Spleen (tissue), 11 donors: ENCODE measurements at regions not wholly inside any gene's neighbourhood (a gene's known extent, or its start where the extent isn't known, plus 50 kb on each side); places are given as distances from the start of the nearest gene placed in this dataset.

Experiments
- DNase-seq: peaks from one replicate; pipeline ENCODE4 v3.0.0-alpha.2; 2020
- H3K27ac ChIP-seq, 8 donors: fragments of 200-600 bp; sonication (generic) in 7 of 8; 1 replicate in 4 of 8; 2 replicates in 4 of 8; pipeline versions ENCODE4 v1.5.0 to v1.8.0; 2016 to 2021; ENCODE audit warnings: inconsistent platforms in 4 of 8, mild to moderate bottlenecking in 4 of 8, moderate library complexity in 1 of 8
- H3K27me3 ChIP-seq, 7 donors: fragments of 200-600 bp; sonication (generic) in 6 of 7; replicated peaks in 1 of 7; 1 replicate in 4 of 7; 2 replicates in 3 of 7; pipeline versions ENCODE4 v1.5.0 to v1.8.0; 2016 to 2021; ENCODE audit warnings: inconsistent platforms in 3 of 7, mild to moderate bottlenecking in 1 of 7
- H3K36me3 ChIP-seq, 6 donors: fragments of 200-600 bp; sonication (generic) in 5 of 6; 1 replicate in 4 of 6; 2 replicates in 2 of 6; pipeline versions ENCODE4 v1.5.0 to v1.8.0; 2016 to 2021; ENCODE audit warnings: inconsistent platforms in 2 of 6
- H3K4me1 ChIP-seq, 6 donors: fragments of 200-600 bp; sonication (generic) in 5 of 6; 1 replicate in 3 of 6; 2 replicates in 3 of 6; pipeline versions ENCODE4 v1.5.0 to v1.8.0; 2016 to 2021; ENCODE audit warnings: inconsistent platforms in 3 of 6
- H3K4me3 ChIP-seq, 8 donors: fragments of 200-600 bp; sonication (generic) in 7 of 8; 1 replicate in 4 of 8; 2 replicates in 4 of 8; pipeline versions ENCODE4 v1.5.0 to v1.8.0; 2016 to 2021; ENCODE audit warnings: inconsistent platforms in 4 of 8, mild to moderate bottlenecking in 4 of 8, moderate library complexity in 2 of 8
- H3K9me3 ChIP-seq, 8 donors: fragments of 200-600 bp; sonication (generic) in 7 of 8; 1 replicate in 4 of 8; 2 replicates in 4 of 8; pipeline versions ENCODE4 v1.5.0 to v1.8.0; 2016 to 2021; ENCODE audit warnings: inconsistent platforms in 4 of 8
- POLR2A ChIP-seq, 3 donors: fragments of 450-650 bp; IDR thresholded peaks; one replicate each; pipeline ENCODE4 v1.5.1; 2017; ENCODE audit warnings: antibody characterized with exemption in 3 of 3, mild to moderate bottlenecking in 1 of 3
- POLR2AphosphoS5 ChIP-seq, 3 donors: sonication (generic); formaldehyde crosslinking; IDR thresholded peaks; one replicate each; pipeline ENCODE4 v1.5.1; 2017; ENCODE audit warnings: antibody characterized with exemption in 3 of 3
- WGBS, 5 donors: extraction: QIAGEN DNeasy Blood & Tissue Kit in 3 of 5; methylation state at CpG; one replicate each; pipeline versions ENCODE4 v1.1.5 to v1.1.7; 2013 to 2018; 5-methylcytosine and 5-hydroxymethylcytosine counted together
- intact Hi-C: fragments of 100-400 bp; cut with DNase I; formaldehyde crosslinking; loops from one replicate; pipeline ENCODE4 v1.15.0; 2023; ENCODE audit warnings: low total_unique reads
- TF ChIP-seq, protein P1 (sequence below), 11 experiments: fragments of 200-600 bp in 7 of 11; fragments of 450-650 bp in 4 of 11; sonication (generic) in 4 of 11; IDR thresholded peaks in 8 of 11; conservative IDR thresholded peaks in 3 of 11; 1 replicate in 7 of 11; 2 replicates in 4 of 11; pipeline versions ENCODE4 v1.4.0 to v1.8.0; 2016 to 2021; ENCODE audit warnings: antibody characterized with exemption in 11 of 11, inconsistent platforms in 4 of 11, mild to moderate bottlenecking in 1 of 11
- donor health status: healthy with polysubstance abuse.
- donor health status: DM: no; HTN: no; CAD: no; lungs with moderate emphysema.
- donor health status: DM: no; HTN: no; CAD: no.
- donor health status: Bipolar disorder and iron deficiency.
- donor health status: healthy.
- donor health status: DM: no; HTN: no; CAD: no.
- donor health status: DM: yes; HTN: yes; CAD: no.

DNA sequence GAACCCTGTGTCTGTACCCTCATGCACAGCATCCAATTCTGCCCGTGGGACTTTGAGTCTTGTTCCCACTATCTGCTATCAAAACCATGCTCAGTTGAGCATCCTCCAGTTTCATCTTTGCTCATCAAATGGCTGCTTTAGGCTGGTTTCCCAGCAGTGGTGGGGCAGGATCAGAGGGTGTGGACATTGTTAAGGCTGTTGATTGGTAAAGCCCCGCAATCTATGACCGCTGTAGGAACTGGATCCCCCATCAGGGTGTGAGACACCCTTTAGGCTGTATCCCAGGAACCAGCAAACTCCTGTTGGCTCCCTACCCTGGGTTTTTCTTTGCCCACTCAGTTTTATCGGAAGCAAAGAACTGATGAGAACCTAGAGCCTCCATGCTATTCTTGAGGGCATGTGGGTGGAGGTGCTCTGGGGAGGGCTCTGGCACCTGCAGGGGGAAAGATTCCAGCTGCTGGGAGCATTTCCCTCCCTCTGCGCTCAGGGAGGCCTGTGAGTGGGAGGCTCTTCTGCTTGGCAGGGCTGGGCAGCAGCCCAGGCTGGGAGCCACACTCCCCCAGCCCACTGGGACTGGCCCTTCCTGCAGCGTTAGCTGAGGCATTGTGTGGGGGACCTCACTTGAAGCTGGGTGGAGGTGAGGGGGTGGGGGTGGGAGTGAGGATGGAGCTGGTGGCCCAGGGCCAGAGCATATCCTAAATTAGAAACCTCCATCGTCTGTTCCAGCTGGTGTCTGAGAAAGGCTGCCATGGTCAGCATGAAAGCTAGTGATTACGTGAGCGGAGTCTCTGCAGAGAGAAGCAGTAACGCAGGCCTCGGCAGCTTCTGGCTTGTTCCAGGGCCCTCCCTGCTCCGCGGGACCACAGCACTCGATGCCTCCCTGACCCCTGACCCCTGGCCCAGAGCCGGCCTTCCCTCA, 160.6 kb downstream of the IRF8 start:
- Histone ChIP-seq H3K4me3 (no peak overlapping the region), H3K9me3 (no peaks in the 10 kb centered on the region), H3K27ac (peak overlapping the region in 4 of 8 donors; percentile 14 to 67 (median 38)), H3K4me1 (peaks cover 0 to 27% (median 11%) of the 10 kb centered on the region in 6 donors), H3K36me3 (no peaks in the 10 kb centered on the region), H3K27me3 (peaks cover 0 to 20% (median 0%) of the 10 kb centered on the region in 7 donors)
- DNase-seq: peak; percentile 59
- intact Hi-C loops: no loop called here
- TF ChIP-seq, protein P1, sequence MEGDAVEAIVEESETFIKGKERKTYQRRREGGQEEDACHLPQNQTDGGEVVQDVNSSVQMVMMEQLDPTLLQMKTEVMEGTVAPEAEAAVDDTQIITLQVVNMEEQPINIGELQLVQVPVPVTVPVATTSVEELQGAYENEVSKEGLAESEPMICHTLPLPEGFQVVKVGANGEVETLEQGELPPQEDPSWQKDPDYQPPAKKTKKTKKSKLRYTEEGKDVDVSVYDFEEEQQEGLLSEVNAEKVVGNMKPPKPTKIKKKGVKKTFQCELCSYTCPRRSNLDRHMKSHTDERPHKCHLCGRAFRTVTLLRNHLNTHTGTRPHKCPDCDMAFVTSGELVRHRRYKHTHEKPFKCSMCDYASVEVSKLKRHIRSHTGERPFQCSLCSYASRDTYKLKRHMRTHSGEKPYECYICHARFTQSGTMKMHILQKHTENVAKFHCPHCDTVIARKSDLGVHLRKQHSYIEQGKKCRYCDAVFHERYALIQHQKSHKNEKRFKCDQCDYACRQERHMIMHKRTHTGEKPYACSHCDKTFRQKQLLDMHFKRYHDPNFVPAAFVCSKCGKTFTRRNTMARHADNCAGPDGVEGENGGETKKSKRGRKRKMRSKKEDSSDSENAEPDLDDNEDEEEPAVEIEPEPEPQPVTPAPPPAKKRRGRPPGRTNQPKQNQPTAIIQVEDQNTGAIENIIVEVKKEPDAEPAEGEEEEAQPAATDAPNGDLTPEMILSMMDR (IDR thresholded peaks at IDR 0.05 in 8 of 11, conservative IDR thresholded peaks at IDR 0.05 in 3 of 11): no peak
- no peak for TF ChIP-seq POLR2A (IDR thresholded peaks at IDR 0.05)
- TF ChIP-seq POLR2AphosphoS5 (IDR thresholded peaks at IDR 0.05): peak in 2 of 3 donors; percentile 25 to 42
- WGBS, 5 donors: 60 to 88% (median 71%) methylated on average over 15 of the region's 15 CpGs

DNA sequence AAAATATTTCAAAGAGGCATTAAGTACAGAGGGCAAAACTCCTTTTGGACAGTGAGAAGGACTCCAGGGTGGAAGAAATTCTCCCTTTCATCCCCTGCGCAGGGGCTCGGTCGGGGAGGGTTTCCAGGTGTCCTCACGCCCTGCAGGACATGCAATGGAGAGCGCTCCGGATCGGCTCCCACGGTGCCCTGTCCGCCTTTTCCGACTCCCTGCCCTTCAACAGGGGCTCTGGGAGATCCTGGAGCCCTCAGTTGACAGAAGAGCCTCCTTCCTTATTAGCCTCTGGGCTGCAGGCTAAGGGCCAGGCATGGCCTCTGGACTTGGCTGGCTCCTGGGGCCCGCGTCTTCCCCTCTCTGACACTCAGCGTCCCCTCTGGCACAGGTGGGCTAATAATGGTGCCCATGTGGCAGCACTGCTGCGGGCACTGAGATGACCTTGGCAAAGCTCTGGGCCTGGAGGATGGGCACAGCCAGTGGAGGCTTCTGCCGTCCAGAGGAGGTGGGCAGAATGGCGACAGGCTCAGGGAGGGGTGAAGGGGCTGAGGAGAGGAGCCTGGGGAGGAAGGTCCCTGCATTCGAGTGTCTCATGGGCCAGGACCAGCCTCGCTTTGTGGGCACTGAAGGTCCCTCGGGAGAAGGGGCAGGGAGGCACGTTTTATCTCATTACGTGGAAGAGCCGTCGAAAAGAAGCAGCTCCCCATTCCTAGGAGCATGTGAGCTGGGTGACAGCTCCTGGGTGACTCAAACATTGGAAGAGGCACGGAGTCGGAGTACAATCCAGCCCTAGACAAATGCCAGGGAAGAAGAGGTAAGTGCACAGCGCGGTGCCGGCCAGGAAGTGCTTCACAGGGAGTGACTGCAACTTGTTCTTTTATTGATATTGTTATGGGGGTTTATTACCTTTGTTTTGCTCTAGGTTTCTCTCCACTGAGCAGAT, 161.7 kb downstream of the IRF8 start:
- H3K36me3 ChIP-seq: no peaks in the 10 kb centered on the region
- H3K4me1 ChIP-seq: peaks cover 0 to 27% (median 11%) of the 10 kb centered on the region in 6 donors
- H3K9me3 ChIP-seq: no peaks in the 10 kb centered on the region
- 73 to 90% (median 83%) methylated on average over 25 to 28 of the region's 28 CpGs for WGBS, 5 donors
- peaks cover 0 to 20% (median 0%) of the 10 kb centered on the region in 7 donors for H3K27me3 ChIP-seq
- TF ChIP-seq POLR2AphosphoS5 (IDR thresholded peaks at IDR 0.05) (no peak), POLR2A (IDR thresholded peaks at IDR 0.05) (no peak)
- TF ChIP-seq, protein P1 (IDR thresholded peaks at IDR 0.05 in 8 of 11, conservative IDR thresholded peaks at IDR 0.05 in 3 of 11): no peak
- intact Hi-C loops: no loop called here
- peak overlapping the region in 5 of 8 donors; percentile 28 to 67 (median 51) for H3K27ac ChIP-seq
- peak; percentile 54 for DNase-seq
- H3K4me3 ChIP-seq: no peak overlapping the region

DNA sequence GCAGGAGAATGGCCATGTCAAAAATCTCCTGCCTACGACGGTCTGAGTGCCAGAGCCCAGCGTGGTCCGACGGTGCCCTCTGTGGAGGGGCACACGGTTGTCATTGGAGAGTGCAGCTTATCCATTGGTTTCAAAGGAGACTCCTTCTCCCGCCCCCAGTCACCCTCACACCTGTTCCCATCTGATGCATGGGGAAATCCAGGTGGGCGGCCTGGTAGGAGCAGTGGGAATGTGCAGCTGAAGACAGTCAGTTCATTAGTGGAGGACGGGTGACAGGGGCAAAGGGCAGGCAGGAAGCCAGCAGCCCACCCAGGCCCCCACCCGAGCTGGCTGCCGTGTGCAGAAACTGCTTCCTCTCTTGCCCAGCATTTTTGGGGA, 162.3 kb downstream of the IRF8 start:
- WGBS, 5 donors: 54 to 62% (median 56%) methylated on average over 11 of the region's 11 CpGs
- DNase-seq: peak; percentile 45
- Histone ChIP-seq H3K9me3 (no peaks in the 10 kb centered on the region), H3K4me3 (no peak overlapping the region), H3K27me3 (peaks cover 0 to 20% (median 0%) of the 10 kb centered on the region in 7 donors), H3K36me3 (no peaks in the 10 kb centered on the region), H3K27ac (peak overlapping the region in 4 of 8 donors; percentile 30 to 67 (median 59)), H3K4me1 (peaks cover 0 to 27% (median 11%) of the 10 kb centered on the region in 6 donors)
- TF ChIP-seq POLR2AphosphoS5 (IDR thresholded peaks at IDR 0.05) (no peak), POLR2A (IDR thresholded peaks at IDR 0.05) (no peak)
- TF ChIP-seq, protein P1 (IDR thresholded peaks at IDR 0.05 in 8 of 11, conservative IDR thresholded peaks at IDR 0.05 in 3 of 11): no peak
- intact Hi-C loops: no loop called here
